ENCODE measurements at regions not wholly inside any gene's neighbourhood (a gene's known extent, or its start where the extent isn't known, plus 50 kb on each side); places are given as distances from the start of the nearest gene placed in this dataset.

DNA sequence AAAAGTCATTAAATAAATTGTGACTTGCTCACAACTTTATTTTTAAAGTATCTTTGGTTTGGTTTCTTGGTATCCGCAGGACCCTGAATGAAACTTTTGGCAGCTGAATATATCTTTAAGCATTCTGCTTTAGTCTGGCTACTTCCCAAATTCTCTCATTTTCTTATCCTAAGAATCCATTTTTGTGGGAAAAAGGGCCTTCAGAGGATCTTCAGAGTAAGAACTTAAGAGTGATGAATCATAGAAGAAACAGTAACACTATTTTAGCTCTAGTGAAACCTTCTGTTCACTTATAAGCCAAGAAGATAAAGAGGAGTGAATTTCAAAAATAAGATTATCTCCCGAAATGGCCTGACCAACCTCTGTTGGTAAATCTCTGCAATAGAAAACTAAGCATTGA lies 540.6 kb upstream of the MAGEB18 start (continued):
- TF ChIP-seq MTA1 (IDR thresholded peaks at IDR 0.05; ENCODE audit: borderline replicate concordance) (no peak), RAD51 (IDR thresholded peaks at IDR 0.05; ENCODE audit: borderline replicate concordance, low read depth) (no peak), ZBTB26 (CRISPR knock-in tag; IDR thresholded peaks at IDR 0.05) (no peak), MYNN (IDR thresholded peaks at IDR 0.05) (no peak), MYNN (CRISPR knock-in tag; IDR thresholded peaks at IDR 0.05) (no peak), MCM7 (IDR thresholded peaks at IDR 0.05) (no peak), FOS (IDR thresholded peaks at IDR 0.05; ENCODE audit: extremely low read depth, insufficient read length) (no peak)
- TF ChIP-seq, protein P1, sequence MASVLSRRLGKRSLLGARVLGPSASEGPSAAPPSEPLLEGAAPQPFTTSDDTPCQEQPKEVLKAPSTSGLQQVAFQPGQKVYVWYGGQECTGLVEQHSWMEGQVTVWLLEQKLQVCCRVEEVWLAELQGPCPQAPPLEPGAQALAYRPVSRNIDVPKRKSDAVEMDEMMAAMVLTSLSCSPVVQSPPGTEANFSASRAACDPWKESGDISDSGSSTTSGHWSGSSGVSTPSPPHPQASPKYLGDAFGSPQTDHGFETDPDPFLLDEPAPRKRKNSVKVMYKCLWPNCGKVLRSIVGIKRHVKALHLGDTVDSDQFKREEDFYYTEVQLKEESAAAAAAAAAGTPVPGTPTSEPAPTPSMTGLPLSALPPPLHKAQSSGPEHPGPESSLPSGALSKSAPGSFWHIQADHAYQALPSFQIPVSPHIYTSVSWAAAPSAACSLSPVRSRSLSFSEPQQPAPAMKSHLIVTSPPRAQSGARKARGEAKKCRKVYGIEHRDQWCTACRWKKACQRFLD (CRISPR knock-in tag; IDR thresholded peaks at IDR 0.05): no peak

GRCh38 chrX:25599061-25599460 lies 539.1 kb upstream of the MAGEB18 start:
- Histone ChIP-seq H4K20me1 (replicated peaks; ENCODE audit: control insufficient read depth, insufficient read depth, low read length) (no peaks in the 10 kb centered on the region), H3K4me2 (ENCODE audit: insufficient read depth, low read length) (no peak overlapping the region), H3K4me3 (no peak overlapping the region), H3K36me3 (ENCODE audit: control insufficient read depth, insufficient read depth, low read length) (no peaks in the 10 kb centered on the region), H3K27me3 (ENCODE audit: control insufficient read depth in 2 of 2, insufficient read depth in 2 of 2, low read length in 2 of 2) (no peaks in the 10 kb centered on the region), H3K79me2 (ENCODE audit: control insufficient read depth, insufficient read depth, low read length) (no peaks in the 10 kb centered on the region), H3K9me3 (replicated peaks; ENCODE audit: control insufficient read depth, insufficient read depth, low read depth, low read length) (no peaks in the 10 kb centered on the region), H2AFZ (ENCODE audit: low read depth, low read length) (no peak overlapping the region), H3K9ac (ENCODE audit: insufficient read depth in 1 of 2, low read depth in 2 of 2, low read length in 2 of 2) (no peak overlapping the region), H3K9me1 (ENCODE audit: control insufficient read depth, insufficient read depth, low read length) (no peaks in the 10 kb centered on the region), H3K4me1 (replicated peaks in 1 of 2; ENCODE audit: control insufficient read depth in 2 of 2, insufficient read depth in 2 of 2, low read length in 2 of 2) (no peaks in the 10 kb centered on the region), H3K27ac (ENCODE audit: extremely low read depth, low read depth, low read length) (no peak overlapping the region)
- WGBS (ENCODE audit: insufficient coverage, low coverage, missing lambda C conversion rate): 7% methylated on average over 3 of the region's 3 CpGs
- ATAC-seq (no peak), DNase-seq (ENCODE audit: extremely low read depth in 1 of 4, low spot score in 3 of 4) (no peak), FAIRE-seq (no peak)
- in situ Hi-C loops (cut with MboI): no loop called here
- POLR2A ChIA-PET: no interaction called here
- CTCF ChIA-PET (ENCODE audit: low intra/inter-chr PET ratio): no interaction called here
- intact Hi-C loops (cut with micrococcal nuclease): no loop called here
- BruUV-seq (replicated peaks): no TSS peak
- no peak for TF ChIP-seq CHD7 (IDR thresholded peaks at IDR 0.05; ENCODE audit: low read depth, low read length)

All from K562 (cell line).